ENCODE measurements at regions not wholly inside any gene's neighbourhood (a gene's known extent, or its start where the extent isn't known, plus 50 kb on each side); places are given as distances from the start of the nearest gene placed in this dataset.
"Not testable (repeated sequence)": the region's sequence is repeated elsewhere in the genome, so short reads cannot be mapped to it uniquely, and the experiment has no call there.

GRCh38 chr4:101699441-101700124 is 90.9 kb upstream of the BANK1 start:
- ATAC-seq = no peak
- Histone ChIP-seq H3K27ac (no peak overlapping the region), H3K4me1 (no peaks in the 10 kb centered on the region), H3K36me3 (no peaks in the 10 kb centered on the region), H3K4me3 (no peak overlapping the region), H3K27me3 (ENCODE audit: low read depth) (no peaks in the 10 kb centered on the region), H3K9me3 (no peaks in the 10 kb centered on the region)
- intact Hi-C loops (cut with DNase I) = no loop called here
- DNase-seq = no peak
- no peak for TF ChIP-seq CTCF (IDR thresholded peaks at IDR 0.05)

DNA sequence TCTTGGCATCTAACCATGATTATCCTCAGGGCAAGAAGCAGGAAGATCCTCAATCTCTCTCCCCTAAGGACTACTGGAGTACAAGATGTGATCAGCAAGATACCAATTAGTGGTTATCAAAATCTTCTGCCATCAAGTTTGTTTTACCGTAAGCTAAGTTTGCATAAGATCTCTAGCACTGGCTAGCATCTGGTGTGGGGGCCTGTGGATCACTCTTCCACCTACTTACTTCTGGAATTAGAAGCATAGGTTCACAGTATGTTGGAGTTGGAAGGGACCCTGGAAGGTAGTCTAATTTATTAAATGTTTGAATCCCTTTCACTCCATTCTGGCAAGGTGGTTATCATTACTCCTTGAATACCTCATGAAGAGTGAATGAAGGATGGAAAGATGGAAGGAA is 93.3 kb upstream of the BANK1 start:
- intact Hi-C loops (cut with DNase I) = no loop called here
- TF ChIP-seq CTCF (IDR thresholded peaks at IDR 0.05) = no peak
- Histone ChIP-seq H3K36me3 (no peaks in the 10 kb centered on the region), H3K4me1 (no peaks in the 10 kb centered on the region), H3K9me3 (no peaks in the 10 kb centered on the region), H3K4me3 (no peak overlapping the region), H3K27me3 (ENCODE audit: low read depth) (no peaks in the 10 kb centered on the region), H3K27ac (no peak overlapping the region)
- ATAC-seq (no peak), DNase-seq (no peak)

DNA sequence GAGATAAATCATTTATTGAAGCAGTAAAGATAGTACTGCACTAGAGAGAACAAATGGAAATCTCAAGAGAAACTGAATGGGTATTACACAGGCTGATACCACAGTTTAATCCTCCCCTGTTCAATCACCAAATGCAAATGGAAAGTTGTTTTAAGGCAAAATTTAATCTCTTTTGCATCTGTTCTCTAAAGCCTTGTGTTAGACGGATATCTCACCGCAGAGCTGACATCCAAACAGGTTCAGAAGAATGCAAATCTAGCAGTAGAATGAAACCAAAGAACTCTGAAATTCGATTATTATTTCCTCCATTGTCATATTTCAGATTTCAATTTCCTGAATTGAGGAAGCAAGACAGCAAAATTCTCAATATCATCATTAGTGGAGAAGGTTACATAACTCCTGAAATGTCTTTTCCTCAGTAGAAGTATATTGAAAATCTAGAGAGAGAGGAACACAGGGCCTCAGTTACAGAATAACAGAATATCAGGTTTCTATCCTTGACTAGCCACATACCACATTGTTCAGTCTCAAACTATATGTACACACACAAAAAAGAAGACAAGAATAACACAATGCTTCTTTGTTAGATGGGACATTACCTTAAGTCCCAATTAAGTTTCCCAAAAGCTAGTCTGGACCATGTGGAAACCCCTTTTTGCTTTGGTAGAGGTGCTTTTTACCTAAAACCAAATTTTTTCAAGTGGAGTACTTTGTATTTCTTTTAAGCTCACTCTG is 94.1 kb upstream of the BANK1 start:
- no peak for TF ChIP-seq CTCF (IDR thresholded peaks at IDR 0.05)
- H3K9me3 ChIP-seq = no peaks in the 10 kb centered on the region
- H3K36me3 ChIP-seq = no peaks in the 10 kb centered on the region
- no peak for ATAC-seq
- DNase-seq = no peak
- H3K4me3 ChIP-seq = no peak overlapping the region
- intact Hi-C loops (cut with DNase I) = no loop called here
- no peak overlapping the region for H3K27ac ChIP-seq
- H3K4me1 ChIP-seq = no peaks in the 10 kb centered on the region
- no peaks in the 10 kb centered on the region for H3K27me3 ChIP-seq (ENCODE audit: low read depth)

DNA sequence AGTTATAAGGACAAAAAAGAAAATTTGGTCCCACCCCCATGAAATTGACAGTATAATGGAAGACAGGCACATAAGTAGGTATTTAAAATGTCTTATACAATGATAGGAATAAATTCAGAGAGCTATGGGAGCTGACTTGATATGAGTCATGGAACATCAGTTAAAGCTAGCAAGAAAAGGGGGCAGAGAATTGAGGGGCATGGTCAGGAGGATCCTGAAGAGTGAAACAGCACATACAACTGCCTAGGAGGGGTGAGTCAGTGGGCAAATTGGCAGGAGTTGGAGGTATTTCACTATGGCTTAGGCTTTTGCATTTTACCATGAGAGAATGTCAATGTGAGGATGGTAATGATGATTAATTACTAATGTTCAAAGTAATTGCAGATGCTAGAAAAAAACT is 95.4 kb upstream of the BANK1 start:
- no peaks in the 10 kb centered on the region for H3K4me1 ChIP-seq
- no peaks in the 10 kb centered on the region for H3K27me3 ChIP-seq (ENCODE audit: low read depth)
- H3K36me3 ChIP-seq = no peaks in the 10 kb centered on the region
- no peak overlapping the region for H3K27ac ChIP-seq
- no peak overlapping the region for H3K4me3 ChIP-seq
- ATAC-seq (no peak), DNase-seq (no peak)
- no peaks in the 10 kb centered on the region for H3K9me3 ChIP-seq
- no peak for TF ChIP-seq CTCF (IDR thresholded peaks at IDR 0.05)
- intact Hi-C loops (cut with DNase I) = no loop called here

GRCh38 chr4:101694403-101694802 is 96.1 kb upstream of the BANK1 start:
- ATAC-seq; H3K27me3 ChIP-seq (ENCODE audit: low read depth); H3K4me1 ChIP-seq; DNase-seq; H3K36me3 ChIP-seq; intact Hi-C loops (cut with DNase I); H3K4me3 ChIP-seq; H3K27ac ChIP-seq; H3K9me3 ChIP-seq: not testable (repeated sequence)

- intact Hi-C loops (cut with DNase I) = no loop called here
- no peaks in the 10 kb centered on the region for H3K36me3 ChIP-seq
- H3K27ac ChIP-seq = no peak overlapping the region
- DNase-seq (no peak), ATAC-seq (no peak)
- no peak overlapping the region for H3K4me3 ChIP-seq
- H3K9me3 ChIP-seq = no peaks in the 10 kb centered on the region
- TF ChIP-seq CTCF (IDR thresholded peaks at IDR 0.05) = no peak
- no peaks in the 10 kb centered on the region for H3K4me1 ChIP-seq
- H3K27me3 ChIP-seq (ENCODE audit: low read depth) = no peaks in the 10 kb centered on the region
Observed at GRCh38 chr4:101693842-101694398, 96.6 kb upstream of the BANK1 start.

Data from lower lobe of right lung (tissue), 2 donors.